IMR-90 (cell line): ENCODE measurements at regions not wholly inside any gene's neighbourhood (a gene's known extent, or its start where the extent isn't known, plus 50 kb on each side); places are given as distances from the start of the nearest gene placed in this dataset.

Source experiments
- ATAC-seq: fragments of 200-7000 bp; cut with Tn5 transposase; 2 replicates; pipeline ENCODE4 v1.9.1; 2020; ENCODE audit warnings: low read depth, mild to moderate bottlenecking, moderate library complexity
- BruUV-seq: library from RNA; stranded (reverse); fragments of 400-500 nt; replicated peaks from 2 replicates; lab custom pipeline; 2021; lab: Mats Ljungman, UMichigan
- CTCF ChIA-PET: fragments of 300-600 bp; formaldehyde crosslinking; extraction: SDS; loops from one replicate; lab custom pipeline; 2021; ENCODE audit warnings: antibody characterized with exemption; lab: Yijun Ruan, JAX
- POLR2A ChIA-PET: fragments of 300-600 bp; sonication (Branson Sonifier 250); formaldehyde crosslinking; loops from one replicate; lab custom pipeline; 2022; ENCODE audit warnings: antibody characterized with exemption; ENCODE audit not compliant: unreplicated experiment; lab: Charles Lee
- DNase-seq: peaks from one replicate; pipeline ENCODE4 v3.0.0; 2013
- H2AFZ ChIP-seq: replicated peaks from 2 replicates; pipeline ENCODE3; 2013; ENCODE audit warnings: low read length, mild to moderate bottlenecking; ENCODE audit not compliant: poor library complexity
- H2AK5ac ChIP-seq: 2 replicates; pipeline ENCODE4 v1.6.1; 2013; ENCODE audit warnings: low read depth, low read length, inconsistent platforms
- H2AK9ac ChIP-seq: replicated peaks from 2 replicates; pipeline ENCODE3; 2013; ENCODE audit warnings: mild to moderate bottlenecking, low read depth, low read length, moderate library complexity; ENCODE audit not compliant: poor library complexity
- H2BK120ac ChIP-seq: 2 replicates; pipeline ENCODE4 v1.6.1; 2013; ENCODE audit warnings: low read depth, low read length, inconsistent platforms
- H2BK15ac ChIP-seq: 3 replicates; pipeline ENCODE4 v1.6.1; 2013; ENCODE audit warnings: low read depth, low read length, inconsistent platforms
- H2BK20ac ChIP-seq: 2 replicates; pipeline ENCODE4 v1.6.1; 2013; ENCODE audit warnings: low read depth, mild to moderate bottlenecking, inconsistent platforms, low read length, moderate library complexity
- H2BK5ac ChIP-seq: 2 replicates; pipeline ENCODE4 v1.6.1; 2013; ENCODE audit warnings: mild to moderate bottlenecking, low read depth, low read length, inconsistent platforms; ENCODE audit not compliant: poor library complexity, severe bottlenecking
- H3K14ac ChIP-seq: replicated peaks from 2 replicates; pipeline ENCODE4 v1.6.1; 2013; ENCODE audit warnings: low read depth, low read length, inconsistent platforms
- H3K18ac ChIP-seq: 2 replicates; pipeline ENCODE4 v1.6.1; 2013; ENCODE audit warnings: low read depth, low read length, control low read depth
- H3K23ac ChIP-seq: 2 replicates; pipeline ENCODE4 v1.6.1; 2013; ENCODE audit warnings: low read depth, low read length, inconsistent platforms
- H3K27ac ChIP-seq: 2 replicates; pipeline ENCODE4 v1.5.1; 2013; ENCODE audit warnings: mild to moderate bottlenecking, control low read depth, low read length; ENCODE audit not compliant: insufficient read depth
- H3K27me3 ChIP-seq: 2 replicates; pipeline ENCODE4 v1.6.1; 2013; ENCODE audit warnings: low read length; ENCODE audit not compliant: control insufficient read depth, insufficient read depth
- H3K36me3 ChIP-seq: 2 replicates; pipeline ENCODE4 v1.6.1; 2013; ENCODE audit warnings: low read length, mixed read lengths; ENCODE audit not compliant: control insufficient read depth, insufficient read depth
- H3K4ac ChIP-seq: 2 replicates; pipeline ENCODE4 v1.6.1; 2013; ENCODE audit warnings: low read depth, low read length, inconsistent platforms
- H3K4me1 ChIP-seq: 2 replicates; pipeline ENCODE4 v1.6.1; 2013; ENCODE audit warnings: low read length, mixed read lengths; ENCODE audit not compliant: control insufficient read depth, insufficient read depth
- H3K4me2 ChIP-seq: 2 replicates; pipeline ENCODE4 v1.6.1; 2013; ENCODE audit warnings: low read depth, mild to moderate bottlenecking, control low read depth, low read length, moderate library complexity
- H3K4me3 ChIP-seq: 2 replicates; pipeline ENCODE4 v1.5.1; 2013; ENCODE audit warnings: low read depth, mild to moderate bottlenecking, control low read depth, low read length, moderate library complexity; ENCODE audit not compliant: insufficient read depth
- H3K56ac ChIP-seq: 2 replicates; pipeline ENCODE4 v1.6.1; 2013; ENCODE audit warnings: low read length, inconsistent platforms; ENCODE audit not compliant: insufficient read depth; ENCODE audit errors: extremely low read depth
- H3K79me1 ChIP-seq, 2 experiments: 2 replicates each; pipeline ENCODE4 v1.6.1; 2013; ENCODE audit warnings: low read length in 2 of 2, inconsistent platforms in 1 of 2, low read depth in 1 of 2
- H3K9ac ChIP-seq: 2 replicates; pipeline ENCODE4 v1.6.1; 2013; ENCODE audit warnings: low read depth, low read length, control low read depth
- H3K9me1 ChIP-seq: 2 replicates; pipeline ENCODE4 v1.6.1; 2013; ENCODE audit warnings: low read length, inconsistent platforms; ENCODE audit not compliant: insufficient read depth
- H3K9me3 ChIP-seq: 2 replicates; pipeline ENCODE4 v1.6.1; 2013; ENCODE audit warnings: low read length; ENCODE audit not compliant: control insufficient read depth, insufficient read depth
- H4K20me1 ChIP-seq: 2 replicates; pipeline ENCODE4 v1.6.1; 2013; ENCODE audit warnings: low read length, inconsistent platforms; ENCODE audit not compliant: insufficient read depth
- H4K5ac ChIP-seq: 2 replicates; pipeline ENCODE4 v1.6.1; 2013; ENCODE audit warnings: mild to moderate bottlenecking, low read depth, low read length, control low read depth
- H4K8ac ChIP-seq, 2 experiments: 2 replicates each; pipeline ENCODE4 v1.6.1; 2013; ENCODE audit warnings: low read depth in 2 of 2, low read length in 2 of 2, control low read depth in 1 of 2, inconsistent platforms in 1 of 2
- H4K91ac ChIP-seq: 2 replicates; pipeline ENCODE4 v1.6.1; 2013; ENCODE audit warnings: low read depth, low read length, inconsistent platforms; ENCODE audit not compliant: insufficient read depth
- BHLHE40 ChIP-seq: fragments of 150-350 bp; IDR thresholded peaks from 2 replicates; pipeline ENCODE4 v1.6.1; 2016; ENCODE audit warnings: mild to moderate bottlenecking, low read depth, low read length
- CEBPB ChIP-seq: IDR thresholded peaks from 2 replicates; pipeline ENCODE4 v1.6.1; 2012; ENCODE audit warnings: low read depth, low read length, improper control_type of control experiment
- CHD1 ChIP-seq: IDR thresholded peaks from 2 replicates; pipeline ENCODE4 v1.6.1; 2012; ENCODE audit warnings: low read depth, low read length, improper control_type of control experiment
- MAFK ChIP-seq: IDR thresholded peaks from 2 replicates; pipeline ENCODE4 v1.6.1; 2012; ENCODE audit warnings: low read depth, low read length, improper control_type of control experiment
- NFE2L2 ChIP-seq: fragments of 150-350 bp; IDR thresholded peaks from 2 replicates; pipeline ENCODE4 v1.6.1; 2016; ENCODE audit warnings: low read depth, mild to moderate bottlenecking, low read length
- POLR2A ChIP-seq: IDR thresholded peaks from 2 replicates; pipeline ENCODE4 v1.6.1; 2012; ENCODE audit warnings: mild to moderate bottlenecking, low read depth, low read length
- RAD21 ChIP-seq: IDR thresholded peaks from 2 replicates; pipeline ENCODE4 v1.6.1; 2012; ENCODE audit warnings: low read length, improper control_type of control experiment
- RCOR1 ChIP-seq: IDR thresholded peaks from 2 replicates; pipeline ENCODE4 v1.6.1; 2012; ENCODE audit warnings: mild to moderate bottlenecking, low read length, improper control_type of control experiment; ENCODE audit not compliant: insufficient replicate concordance
- SMC3 ChIP-seq: fragments of 150-350 bp; IDR thresholded peaks from 2 replicates; pipeline ENCODE4 v1.6.1; 2016; ENCODE audit warnings: low read depth, mild to moderate bottlenecking, antibody characterized with exemption, low read length, moderate library complexity
- WGBS, 2 experiments: methylation state at CpG; one replicate each; pipeline versions ENCODE4 v1.1.5 to v1.1.7; 2013; ENCODE audit warnings: missing lambda C conversion rate in 2 of 2; ENCODE audit not compliant: insufficient read length in 1 of 2; ENCODE audit errors: extremely low coverage in 2 of 2; 5-methylcytosine and 5-hydroxymethylcytosine counted together
- dilution Hi-C: fragments of 300-500 bp; cut with HindIII; formaldehyde crosslinking; loops from one replicate; pipeline ENCODE4 v1.14.3; 2018; ENCODE audit warnings: low sequenced_read_pairs; ENCODE audit not compliant: unreplicated experiment
- in situ Hi-C: fragments of 300-500 bp; cut with MboI; formaldehyde crosslinking; loops from 3 replicates; pipeline ENCODE4 v1.14.3; 2019; ENCODE audit warnings: low sequenced_read_pairs, inconsistent platforms, mixed read lengths
- intact Hi-C: fragments of 100-400 bp; cut with micrococcal nuclease; formaldehyde crosslinking; loops from 2 replicates; pipeline ENCODE4 v1.10.0; 2022
- TF ChIP-seq, protein P1 (sequence below): fragments of 150-350 bp; IDR thresholded peaks from 2 replicates; pipeline ENCODE4 v1.6.1; 2017; ENCODE audit warnings: mild to moderate bottlenecking, antibody characterized with exemption, low read length, low read depth
- TF ChIP-seq, protein P2 (sequence below): conservative IDR thresholded peaks from 2 replicates; pipeline ENCODE4 v1.5.1; 2012; ENCODE audit warnings: mild to moderate bottlenecking, low read depth, low read length, improper control_type of control experiment
- TF ChIP-seq, protein P3 (sequence below): fragments of 150-350 bp; IDR thresholded peaks from 2 replicates; pipeline ENCODE4 v1.6.1; 2016; ENCODE audit warnings: low read depth, mild to moderate bottlenecking, low read length, moderate library complexity, borderline replicate concordance

DNA sequence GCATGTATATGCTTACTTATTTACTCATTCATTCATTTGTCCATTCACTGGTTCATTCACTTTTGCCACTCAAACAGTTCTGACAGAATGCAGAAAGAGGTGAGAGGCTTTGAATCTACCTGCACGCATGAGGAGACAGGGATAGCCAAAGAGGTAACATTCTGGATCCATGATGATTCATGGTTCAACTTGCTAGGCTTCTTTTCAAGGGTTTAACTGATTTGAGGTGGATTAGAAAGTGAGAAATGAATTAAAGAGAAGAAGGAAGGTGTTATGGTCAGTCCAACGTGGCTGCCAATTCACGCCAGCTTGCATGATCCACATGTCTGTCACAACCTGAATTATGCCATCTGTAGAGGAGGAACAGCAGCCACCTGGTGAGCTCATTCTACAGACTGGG lies 260.6 kb downstream of the ARRDC4 start:
- no CpG with 5 or more reads among the region's 3 CpGs for WGBS, 2 experiments
- Histone ChIP-seq H3K9me3 (peaks cover 33% of the 10 kb centered on the region), H2AK9ac (no peak overlapping the region), H2BK20ac (no peak overlapping the region), H2BK120ac (no peak overlapping the region), H3K18ac (no peak overlapping the region), H4K20me1 (no peaks in the 10 kb centered on the region), H3K9me1 (no peaks in the 10 kb centered on the region), H3K4me1 (no peaks in the 10 kb centered on the region), H2BK5ac (no peak overlapping the region), H3K36me3 (no peaks in the 10 kb centered on the region), H3K79me1 (no peaks in the 10 kb centered on the region), H2BK15ac (no peak overlapping the region), H4K5ac (no peak overlapping the region), H3K14ac (no peak overlapping the region), H3K9ac (no peak overlapping the region), H4K91ac (no peak overlapping the region), H3K23ac (no peak overlapping the region), H3K4me2 (no peak overlapping the region), H2AK5ac (no peak overlapping the region), H3K4ac (no peak overlapping the region), H2AFZ (no peak overlapping the region), H3K4me3 (no peak overlapping the region), H3K27me3 (no peaks in the 10 kb centered on the region), H4K8ac (no peak overlapping the region), H3K56ac (no peak overlapping the region), H3K27ac (no peak overlapping the region)
- POLR2A ChIA-PET: no interaction called here
- DNase-seq (no peak), ATAC-seq (no peak)
- intact Hi-C loops (no loop called here), dilution Hi-C loops (no loop called here), in situ Hi-C loops (no loop called here)
- CTCF ChIA-PET: no interaction called here
- BruUV-seq: no TSS peak
- TF ChIP-seq BHLHE40 (no peak), POLR2A (no peak), RAD21 (no peak), MAFK (no peak), CHD1 (no peak), CEBPB (no peak), RCOR1 (no peak), SMC3 (no peak), NFE2L2 (no peak)
- TF ChIP-seq, protein P1, sequence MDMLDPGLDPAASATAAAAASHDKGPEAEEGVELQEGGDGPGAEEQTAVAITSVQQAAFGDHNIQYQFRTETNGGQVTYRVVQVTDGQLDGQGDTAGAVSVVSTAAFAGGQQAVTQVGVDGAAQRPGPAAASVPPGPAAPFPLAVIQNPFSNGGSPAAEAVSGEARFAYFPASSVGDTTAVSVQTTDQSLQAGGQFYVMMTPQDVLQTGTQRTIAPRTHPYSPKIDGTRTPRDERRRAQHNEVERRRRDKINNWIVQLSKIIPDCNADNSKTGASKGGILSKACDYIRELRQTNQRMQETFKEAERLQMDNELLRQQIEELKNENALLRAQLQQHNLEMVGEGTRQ: no peak
- TF ChIP-seq, protein P2, sequence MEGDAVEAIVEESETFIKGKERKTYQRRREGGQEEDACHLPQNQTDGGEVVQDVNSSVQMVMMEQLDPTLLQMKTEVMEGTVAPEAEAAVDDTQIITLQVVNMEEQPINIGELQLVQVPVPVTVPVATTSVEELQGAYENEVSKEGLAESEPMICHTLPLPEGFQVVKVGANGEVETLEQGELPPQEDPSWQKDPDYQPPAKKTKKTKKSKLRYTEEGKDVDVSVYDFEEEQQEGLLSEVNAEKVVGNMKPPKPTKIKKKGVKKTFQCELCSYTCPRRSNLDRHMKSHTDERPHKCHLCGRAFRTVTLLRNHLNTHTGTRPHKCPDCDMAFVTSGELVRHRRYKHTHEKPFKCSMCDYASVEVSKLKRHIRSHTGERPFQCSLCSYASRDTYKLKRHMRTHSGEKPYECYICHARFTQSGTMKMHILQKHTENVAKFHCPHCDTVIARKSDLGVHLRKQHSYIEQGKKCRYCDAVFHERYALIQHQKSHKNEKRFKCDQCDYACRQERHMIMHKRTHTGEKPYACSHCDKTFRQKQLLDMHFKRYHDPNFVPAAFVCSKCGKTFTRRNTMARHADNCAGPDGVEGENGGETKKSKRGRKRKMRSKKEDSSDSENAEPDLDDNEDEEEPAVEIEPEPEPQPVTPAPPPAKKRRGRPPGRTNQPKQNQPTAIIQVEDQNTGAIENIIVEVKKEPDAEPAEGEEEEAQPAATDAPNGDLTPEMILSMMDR: no peak
- TF ChIP-seq, protein P3, sequence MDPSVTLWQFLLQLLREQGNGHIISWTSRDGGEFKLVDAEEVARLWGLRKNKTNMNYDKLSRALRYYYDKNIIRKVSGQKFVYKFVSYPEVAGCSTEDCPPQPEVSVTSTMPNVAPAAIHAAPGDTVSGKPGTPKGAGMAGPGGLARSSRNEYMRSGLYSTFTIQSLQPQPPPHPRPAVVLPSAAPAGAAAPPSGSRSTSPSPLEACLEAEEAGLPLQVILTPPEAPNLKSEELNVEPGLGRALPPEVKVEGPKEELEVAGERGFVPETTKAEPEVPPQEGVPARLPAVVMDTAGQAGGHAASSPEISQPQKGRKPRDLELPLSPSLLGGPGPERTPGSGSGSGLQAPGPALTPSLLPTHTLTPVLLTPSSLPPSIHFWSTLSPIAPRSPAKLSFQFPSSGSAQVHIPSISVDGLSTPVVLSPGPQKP: no peak
